LNCaP clone FGC (cell line): ENCODE measurements at regions not wholly inside any gene's neighbourhood (a gene's known extent, or its start where the extent isn't known, plus 50 kb on each side); places are given as distances from the start of the nearest gene placed in this dataset.

Experiments used
- DNase-seq: peaks from one replicate; pipeline ENCODE4 v3.0.0-alpha.2; 2011; ENCODE audit warnings: low read depth
- H3K4me3 ChIP-seq: 2 replicates; pipeline ENCODE4 v1.5.1; 2011; ENCODE audit warnings: mild to moderate bottlenecking, low read depth, low read length, control low read depth
- TF ChIP-seq, protein P1 (sequence below): IDR thresholded peaks from 2 replicates; pipeline ENCODE4 v1.5.1; 2012; ENCODE audit warnings: mild to moderate bottlenecking; ENCODE audit not compliant: control insufficient read depth, insufficient read depth; ENCODE audit errors: extremely low read depth

DNA sequence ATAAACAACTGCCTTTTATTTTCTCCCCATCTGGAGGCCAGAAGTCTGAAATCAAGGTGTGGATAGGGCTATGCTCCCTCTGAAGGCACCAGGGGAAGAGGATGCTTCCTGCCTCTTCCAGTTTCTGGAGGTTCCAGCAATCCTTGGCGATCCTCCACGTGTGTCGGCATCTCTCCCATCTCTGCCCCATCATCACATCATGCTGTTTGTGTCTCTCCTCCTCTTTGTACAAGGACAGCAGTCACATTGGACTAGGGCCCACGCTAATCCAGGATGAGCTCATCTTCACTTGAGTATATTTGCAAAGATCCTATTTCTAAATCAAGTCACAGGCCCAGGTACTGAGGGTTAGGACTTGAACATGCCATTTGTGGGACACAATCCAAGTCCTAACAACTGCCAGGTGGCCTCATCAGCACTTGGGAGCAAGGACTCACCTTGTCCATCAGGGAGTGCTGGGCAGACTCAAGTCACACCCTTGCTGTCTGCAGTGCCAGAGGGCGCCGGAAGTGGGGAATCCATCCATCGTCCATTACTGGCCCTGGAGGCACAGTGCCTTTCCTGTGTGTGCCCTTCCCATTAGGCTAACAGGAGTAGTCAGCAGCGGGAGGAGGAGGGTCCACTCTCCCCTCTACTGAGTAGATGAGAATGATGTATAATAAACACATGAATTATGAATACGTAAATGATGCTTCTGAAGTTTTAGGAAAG, 185.4 kb upstream of the AJAP1 start:
- TF ChIP-seq, protein P1, sequence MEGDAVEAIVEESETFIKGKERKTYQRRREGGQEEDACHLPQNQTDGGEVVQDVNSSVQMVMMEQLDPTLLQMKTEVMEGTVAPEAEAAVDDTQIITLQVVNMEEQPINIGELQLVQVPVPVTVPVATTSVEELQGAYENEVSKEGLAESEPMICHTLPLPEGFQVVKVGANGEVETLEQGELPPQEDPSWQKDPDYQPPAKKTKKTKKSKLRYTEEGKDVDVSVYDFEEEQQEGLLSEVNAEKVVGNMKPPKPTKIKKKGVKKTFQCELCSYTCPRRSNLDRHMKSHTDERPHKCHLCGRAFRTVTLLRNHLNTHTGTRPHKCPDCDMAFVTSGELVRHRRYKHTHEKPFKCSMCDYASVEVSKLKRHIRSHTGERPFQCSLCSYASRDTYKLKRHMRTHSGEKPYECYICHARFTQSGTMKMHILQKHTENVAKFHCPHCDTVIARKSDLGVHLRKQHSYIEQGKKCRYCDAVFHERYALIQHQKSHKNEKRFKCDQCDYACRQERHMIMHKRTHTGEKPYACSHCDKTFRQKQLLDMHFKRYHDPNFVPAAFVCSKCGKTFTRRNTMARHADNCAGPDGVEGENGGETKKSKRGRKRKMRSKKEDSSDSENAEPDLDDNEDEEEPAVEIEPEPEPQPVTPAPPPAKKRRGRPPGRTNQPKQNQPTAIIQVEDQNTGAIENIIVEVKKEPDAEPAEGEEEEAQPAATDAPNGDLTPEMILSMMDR, result no peak
- DNase-seq, result no peak
- no peak overlapping the region for H3K4me3 ChIP-seq

DNA sequence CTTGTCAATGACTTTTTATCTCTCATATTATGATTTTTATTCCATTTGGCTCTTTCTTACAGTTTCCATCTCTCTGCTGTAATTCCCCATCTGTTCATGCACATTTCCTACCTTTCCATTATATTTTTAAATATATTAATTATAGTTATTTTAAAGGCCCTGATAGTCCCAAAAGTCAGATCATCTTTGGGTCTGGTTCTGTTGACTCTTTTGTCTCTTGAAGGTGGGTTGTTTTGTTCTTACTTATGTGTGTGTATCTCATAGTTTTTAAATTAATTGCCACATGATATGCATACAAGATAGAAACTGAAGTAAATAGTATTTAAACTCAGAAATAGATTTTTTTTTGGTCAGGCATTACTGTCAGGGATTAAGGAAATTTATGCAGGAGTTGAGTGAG, 178.0 kb upstream of the AJAP1 start:
- TF ChIP-seq, protein P1, result no peak

DNA sequence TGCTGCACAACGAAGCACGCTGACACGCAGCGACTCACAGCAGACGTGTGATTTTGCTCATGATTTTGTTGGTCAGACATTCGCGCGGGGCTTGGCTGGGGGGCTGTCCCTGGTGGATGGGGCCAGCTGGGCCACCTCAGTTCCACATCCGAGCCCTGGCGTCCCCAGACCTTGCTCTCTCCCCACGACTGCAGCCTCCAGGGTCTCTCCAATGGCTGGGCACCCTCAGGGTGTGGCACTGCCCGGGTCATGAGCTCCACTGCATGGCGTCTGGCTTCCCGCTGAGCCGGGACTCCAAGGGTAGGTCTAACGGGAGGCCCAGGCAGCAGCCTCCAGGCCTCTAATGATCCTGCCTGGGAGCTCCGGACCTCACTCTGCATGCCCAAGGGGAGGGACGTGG, 173.0 kb upstream of the AJAP1 start:
- DNase-seq, result no peak
- TF ChIP-seq, protein P1, result no peak
- H3K4me3 ChIP-seq, result no peak overlapping the region

More for the DNA sequence above, 178.0 kb upstream of the AJAP1 start:
- no peak for DNase-seq
- H3K4me3 ChIP-seq, result no peak overlapping the region

DNA sequence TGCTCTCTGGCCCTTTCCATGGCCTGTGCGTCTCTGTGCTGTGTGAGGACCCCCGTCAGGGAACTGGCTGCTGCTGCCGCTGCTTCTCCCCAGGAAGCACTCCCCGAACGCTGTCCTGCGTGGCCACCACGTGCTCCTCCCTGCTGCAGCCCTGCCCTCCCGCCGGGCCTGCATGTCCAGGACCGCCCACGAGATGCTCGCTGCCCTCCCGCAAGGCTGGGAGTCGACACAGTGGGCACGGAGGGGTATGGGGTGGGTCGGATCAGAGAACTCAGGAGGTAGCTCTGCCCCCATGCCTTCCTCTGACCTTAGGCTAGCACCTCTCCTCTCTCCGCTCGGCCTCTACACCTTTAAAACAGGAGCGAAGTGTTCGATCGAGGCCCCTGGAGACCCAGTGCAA, 171.9 kb upstream of the AJAP1 start:
- TF ChIP-seq, protein P1, result no peak
- H3K4me3 ChIP-seq, result no peak overlapping the region
- DNase-seq, result no peak

DNA sequence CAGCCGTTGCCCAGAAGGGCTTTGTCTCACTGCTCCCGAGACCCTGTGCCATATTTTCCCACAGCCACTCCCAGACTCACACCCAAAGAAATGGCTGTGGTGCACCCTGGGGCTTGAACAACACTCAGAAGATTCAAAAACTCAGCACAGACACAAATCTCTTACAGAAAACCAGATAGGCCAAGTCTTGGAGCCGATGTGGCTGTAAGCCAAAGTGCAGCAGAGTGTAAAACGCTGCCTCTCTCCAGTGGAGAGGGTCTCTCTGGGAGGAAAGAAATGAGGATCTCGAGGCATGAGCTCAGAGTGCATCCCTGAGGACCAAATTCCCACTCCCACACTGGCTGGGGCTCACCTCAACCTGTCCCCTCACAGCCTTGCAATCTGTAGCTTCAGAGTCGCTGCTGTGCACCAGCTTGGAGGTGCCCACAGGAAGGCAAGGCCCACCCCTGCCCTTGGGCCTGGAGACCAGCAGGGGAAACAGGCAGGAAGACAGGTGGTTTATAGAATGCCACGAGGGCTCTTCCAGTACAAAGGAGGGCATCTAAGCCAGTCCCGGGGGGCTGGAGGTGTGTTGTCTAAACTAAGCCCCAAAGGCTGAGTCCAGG, 171.3 kb upstream of the AJAP1 start:
- TF ChIP-seq, protein P1, result no peak
- no peak overlapping the region for H3K4me3 ChIP-seq
- DNase-seq, result no peak

DNA sequence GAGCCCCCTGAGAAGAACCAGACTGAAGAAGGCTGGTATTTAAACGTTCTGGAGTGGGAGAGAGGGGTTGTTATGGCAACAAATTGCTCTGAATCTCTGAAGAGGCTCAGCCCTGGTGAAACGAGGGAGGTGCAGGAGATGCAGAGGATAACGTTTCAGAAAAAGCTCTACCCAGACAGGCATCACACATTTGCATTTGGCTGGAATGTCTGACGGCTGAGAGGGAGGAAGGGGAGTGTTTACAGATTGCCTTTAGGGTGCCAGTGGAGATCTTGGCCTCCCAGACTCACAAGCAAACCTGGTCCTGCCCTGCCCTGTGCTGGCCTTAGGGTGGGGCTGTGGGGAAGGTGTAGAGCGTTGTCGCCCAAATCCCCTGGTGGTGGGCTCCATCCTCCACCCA, 169.0 kb upstream of the AJAP1 start:
- TF ChIP-seq, protein P1, result no peak
- no peak for DNase-seq
- no peak overlapping the region for H3K4me3 ChIP-seq

DNA sequence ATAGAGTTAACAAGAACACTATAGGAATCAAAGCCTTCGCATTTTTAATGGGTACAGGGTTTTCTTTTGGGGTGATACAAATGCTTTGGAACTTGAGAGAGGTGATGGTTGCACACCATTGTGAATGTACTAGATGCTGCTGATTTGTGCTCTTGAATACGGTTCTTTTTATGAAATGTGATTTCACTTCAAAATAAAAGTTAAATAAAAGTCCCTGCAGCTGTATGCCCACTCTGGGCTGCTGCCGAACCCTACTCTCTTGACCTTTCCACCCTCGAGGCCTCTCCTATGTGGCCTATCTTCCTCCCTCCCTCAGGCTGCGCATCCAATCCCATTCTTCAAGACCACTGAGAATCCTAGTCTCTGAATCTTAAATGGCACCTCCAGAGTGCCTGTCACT, 168.5 kb upstream of the AJAP1 start:
- no peak for DNase-seq
- TF ChIP-seq, protein P1, result no peak
- no peak overlapping the region for H3K4me3 ChIP-seq
